IPS DF 19.7 (cell line): ENCODE measurements at regions not wholly inside any gene's neighbourhood (a gene's known extent, or its start where the extent isn't known, plus 50 kb on each side); places are given as distances from the start of the nearest gene placed in this dataset.

ENCODE experiments used
- DNase-seq: peaks from one replicate; pipeline ENCODE4 v3.0.0-alpha.2; 2013; ENCODE audit warnings: low read depth, low spot score

DNA sequence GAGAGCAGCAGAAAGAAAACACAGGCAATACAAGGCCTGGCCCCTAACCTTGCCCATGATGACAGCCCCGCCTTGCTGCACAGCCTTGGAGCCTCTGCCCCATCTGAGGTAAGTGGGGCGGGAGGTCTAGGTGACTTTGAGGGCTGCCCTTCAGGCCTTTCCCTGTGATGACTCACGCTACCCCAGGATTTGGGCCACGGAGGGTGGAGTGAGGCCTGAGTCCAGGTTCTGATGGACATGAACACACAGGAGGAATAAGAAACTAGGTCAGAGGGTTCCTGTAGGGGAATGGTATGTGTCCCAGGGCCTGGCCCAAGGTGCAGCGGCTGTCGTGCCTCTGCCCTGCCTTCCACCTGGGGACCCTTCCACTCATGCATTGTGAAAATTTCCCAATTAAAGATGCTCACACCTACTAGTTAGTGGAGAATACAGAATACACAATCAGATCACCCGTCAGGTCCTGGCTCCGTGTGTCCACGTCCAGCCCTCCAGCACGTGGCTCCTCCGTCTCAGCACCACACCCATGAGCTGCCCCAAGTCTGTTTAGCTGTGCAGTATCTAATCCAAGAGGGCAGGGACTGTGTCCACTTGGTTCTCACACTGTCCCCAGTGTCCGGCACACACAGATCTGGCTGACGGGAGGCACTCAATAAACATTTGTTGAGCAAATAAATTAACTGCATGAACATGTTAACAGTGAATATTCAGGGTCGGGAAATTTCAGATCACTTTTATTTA lies 111.0 kb downstream of the CHST1 start:
- DNase-seq = no peak

DNA sequence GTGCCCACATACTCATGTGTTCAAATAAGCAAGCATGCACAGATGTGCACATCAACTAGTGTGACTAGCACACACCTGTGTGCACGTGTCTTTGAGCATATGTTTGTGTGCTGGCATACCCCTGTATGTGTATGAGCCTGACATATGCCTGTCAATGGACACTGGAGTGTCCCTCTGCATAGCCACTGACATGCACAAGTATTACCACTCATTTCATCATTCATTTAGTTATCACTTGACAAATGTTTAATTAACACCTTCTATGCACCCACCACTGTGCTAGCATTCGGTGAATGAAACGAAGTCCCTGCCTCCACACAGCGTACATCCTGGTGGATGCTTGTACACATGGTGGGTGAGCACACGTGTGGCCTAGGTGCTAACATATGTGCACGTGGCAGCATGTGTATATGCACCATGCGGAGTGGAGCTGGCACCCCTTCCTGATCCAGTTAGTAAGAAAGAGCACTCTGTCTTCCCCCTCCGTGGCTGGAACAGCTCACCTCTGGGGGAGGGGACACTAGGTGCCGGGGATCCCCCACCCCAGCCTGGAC lies 112.0 kb downstream of the CHST1 start:
- DNase-seq = no peak

DNA sequence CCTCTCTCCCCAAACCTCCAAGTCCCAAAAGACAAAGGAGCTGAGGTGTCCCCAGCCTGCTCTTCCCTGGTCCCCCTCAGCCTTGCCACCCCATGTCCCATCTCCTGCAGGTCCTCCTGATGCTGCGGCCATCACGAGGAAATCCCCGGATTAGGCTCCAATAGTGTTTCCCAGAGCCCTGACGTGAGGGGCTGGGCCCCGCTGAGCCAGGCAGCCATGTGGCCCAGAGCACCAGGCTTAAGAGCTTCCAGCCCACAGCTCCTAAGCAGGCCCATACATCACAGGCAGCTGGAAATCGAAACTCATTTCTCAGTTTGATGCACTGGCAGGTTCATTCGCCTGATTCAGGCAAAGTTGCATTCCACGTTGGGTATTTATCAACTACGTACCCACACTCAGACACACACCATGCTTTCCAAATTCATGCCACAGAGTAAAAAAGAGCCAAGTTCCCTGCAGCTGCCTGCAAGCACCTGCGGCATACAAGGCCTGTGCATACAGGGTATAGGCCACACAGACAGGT lies 114.2 kb downstream of the CHST1 start:
- DNase-seq = no peak

DNA sequence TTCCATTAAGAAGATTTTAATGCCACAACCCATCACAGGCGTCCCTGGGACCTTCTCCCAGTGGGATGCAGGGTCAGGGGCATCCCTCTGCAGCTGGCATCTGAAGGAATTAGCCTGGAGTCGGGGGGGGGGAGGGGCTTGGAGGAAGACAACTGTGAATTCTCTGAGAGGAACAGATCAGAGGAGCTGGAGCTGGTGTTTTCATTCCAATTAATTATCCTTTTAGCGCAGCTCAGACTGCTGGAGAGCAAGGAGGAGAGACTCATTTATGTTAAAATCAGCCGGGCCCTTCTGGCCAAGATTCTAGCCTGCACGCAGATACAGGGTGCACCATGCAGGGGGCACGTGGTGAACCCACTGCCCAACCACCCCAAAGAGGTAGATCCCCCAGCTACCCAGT lies 116.2 kb downstream of the CHST1 start:
- no peak for DNase-seq

DNA sequence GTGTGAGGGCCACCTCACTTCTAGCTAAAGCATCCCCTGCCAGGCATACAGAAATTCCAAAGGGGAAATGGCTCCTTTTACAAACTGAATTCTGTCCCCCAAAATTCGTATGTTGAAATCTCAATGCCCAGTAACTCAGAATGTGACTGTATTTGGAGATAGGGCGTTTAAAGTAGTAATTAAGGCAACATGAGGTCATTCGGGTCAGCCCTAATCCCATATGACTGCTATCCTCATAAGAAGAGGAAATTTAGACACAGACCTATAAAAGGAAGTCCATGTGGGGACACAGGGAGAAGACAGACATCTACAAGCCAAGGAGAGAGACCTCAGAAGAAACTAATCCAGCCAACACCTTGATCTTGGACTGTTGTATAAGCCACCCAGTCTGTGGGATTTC lies 119.1 kb downstream of the CHST1 start:
- DNase-seq = no peak

DNA sequence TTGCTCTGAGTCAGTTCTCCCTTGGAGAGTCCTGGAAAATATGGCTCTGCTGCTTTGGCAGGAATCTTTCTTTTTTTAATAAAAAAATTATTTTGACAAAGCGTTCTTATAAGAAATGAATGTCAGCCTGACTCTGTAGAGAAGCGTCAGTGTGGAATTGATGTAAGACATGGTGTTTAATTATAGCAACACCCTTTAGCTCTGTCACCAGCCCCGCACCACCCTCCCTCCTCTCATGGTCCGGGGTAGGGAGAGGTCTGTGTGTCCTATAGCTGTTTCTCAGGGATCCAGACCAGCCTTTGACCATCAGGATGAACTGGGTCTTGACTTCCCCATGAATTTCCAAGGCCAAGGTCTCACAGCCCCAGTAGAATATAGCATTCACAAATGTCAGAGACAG lies 120.6 kb downstream of the CHST1 start:
- no peak for DNase-seq

DNA sequence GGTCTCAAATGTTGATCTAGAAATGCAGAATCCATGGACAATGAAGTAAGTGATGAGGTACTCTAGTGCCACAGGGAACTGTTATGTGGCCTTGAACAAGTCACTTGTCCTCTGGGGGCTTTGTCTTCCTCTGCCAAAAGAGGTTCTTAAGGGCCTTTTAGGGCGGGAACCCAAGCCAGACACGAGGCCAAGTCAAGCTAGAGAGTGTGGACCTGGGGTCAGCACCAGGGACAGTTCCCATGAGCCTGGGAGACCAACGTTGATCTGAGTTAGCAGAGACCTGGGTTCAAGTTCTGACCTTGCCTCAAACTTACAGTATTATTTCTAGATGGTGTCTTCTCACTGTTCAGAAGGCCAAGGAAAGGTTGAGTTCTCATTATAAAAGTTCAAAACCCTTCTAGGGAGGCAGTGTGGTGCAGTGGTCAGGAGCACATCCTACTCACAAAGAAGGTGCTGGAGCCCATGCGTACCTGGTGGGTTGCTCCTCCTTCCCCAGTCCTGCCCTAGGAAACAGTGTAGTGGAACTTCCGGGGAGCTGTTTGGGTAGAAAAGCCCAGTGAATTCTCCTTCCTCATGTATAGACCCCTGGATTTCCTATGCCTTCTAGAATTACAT lies 121.5 kb downstream of the CHST1 start:
- DNase-seq = no peak

DNA sequence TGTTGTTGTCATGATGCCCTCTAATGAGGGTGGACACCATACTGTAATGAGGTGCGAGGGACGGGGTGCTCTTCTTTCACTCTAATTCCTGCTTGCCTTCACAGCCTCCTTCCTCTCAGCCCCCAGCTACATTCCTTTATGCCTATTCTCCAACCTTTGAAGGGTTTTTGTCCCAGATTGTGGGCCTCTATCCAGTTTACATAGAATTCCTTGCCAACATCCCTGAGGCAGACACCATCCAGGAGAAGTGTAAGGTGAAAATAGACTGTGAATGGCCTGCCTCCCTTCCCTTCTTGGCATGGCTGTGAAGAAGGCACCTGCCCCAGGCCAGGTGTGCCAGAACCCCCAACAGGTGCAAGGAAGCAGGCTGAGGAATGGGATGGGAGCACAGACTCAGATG lies 122.3 kb downstream of the CHST1 start:
- no peak for DNase-seq

DNA sequence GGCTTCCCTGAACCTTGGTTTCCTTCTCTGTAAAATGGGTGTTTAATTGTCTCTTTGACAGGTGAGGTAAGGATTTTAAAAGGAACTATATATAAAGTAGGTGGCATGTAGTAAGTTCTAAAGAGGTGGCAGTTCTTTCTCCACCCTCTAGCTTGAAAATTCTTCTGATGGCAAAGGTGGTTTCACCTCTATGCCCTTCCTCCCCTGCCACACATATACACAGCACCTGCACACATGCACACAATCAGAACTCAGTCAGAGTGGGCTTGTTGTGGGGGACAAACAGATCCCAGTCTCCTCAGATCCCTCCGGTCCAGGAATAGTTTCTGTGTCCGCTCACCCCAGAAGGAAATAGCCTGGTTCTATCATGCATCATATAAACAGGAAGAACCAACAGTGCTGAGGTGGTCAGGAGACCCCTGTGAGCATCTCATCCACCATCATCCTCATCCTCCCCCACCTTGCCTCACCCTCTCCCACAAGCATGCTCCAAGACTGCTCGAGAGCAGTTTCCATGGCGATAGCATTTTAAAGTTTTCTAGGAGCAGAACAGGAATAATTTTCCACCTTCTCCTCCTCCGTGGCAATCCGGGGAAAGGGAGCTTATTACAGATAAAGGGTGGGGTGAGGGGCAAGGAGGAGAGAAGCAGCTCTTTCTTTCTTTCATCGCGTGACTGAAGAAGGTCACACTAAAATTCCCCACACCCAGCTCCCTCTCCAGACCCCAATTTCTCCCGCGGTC lies 123.6 kb downstream of the CHST1 start:
- DNase-seq = no peak

DNA sequence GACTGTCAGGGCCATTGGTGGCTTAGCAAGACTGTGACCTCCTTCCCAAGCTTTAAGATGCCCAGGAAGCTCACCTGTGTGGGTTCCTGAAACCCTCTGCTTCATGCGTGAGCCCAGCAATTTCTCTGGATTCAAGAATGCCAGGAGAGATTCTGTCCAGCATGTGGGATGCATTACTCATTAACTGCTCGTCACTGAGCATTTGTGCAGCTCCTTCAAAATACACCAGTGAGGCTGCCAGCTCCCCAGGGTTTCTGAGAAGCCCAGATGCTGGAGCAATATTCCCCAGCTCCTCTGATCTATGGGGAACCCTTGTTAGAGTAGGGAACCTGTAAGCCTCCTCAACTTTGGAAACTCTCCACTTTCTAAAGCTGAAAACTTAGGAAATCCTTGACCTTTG lies 126.5 kb downstream of the CHST1 start:
- DNase-seq = no peak

DNA sequence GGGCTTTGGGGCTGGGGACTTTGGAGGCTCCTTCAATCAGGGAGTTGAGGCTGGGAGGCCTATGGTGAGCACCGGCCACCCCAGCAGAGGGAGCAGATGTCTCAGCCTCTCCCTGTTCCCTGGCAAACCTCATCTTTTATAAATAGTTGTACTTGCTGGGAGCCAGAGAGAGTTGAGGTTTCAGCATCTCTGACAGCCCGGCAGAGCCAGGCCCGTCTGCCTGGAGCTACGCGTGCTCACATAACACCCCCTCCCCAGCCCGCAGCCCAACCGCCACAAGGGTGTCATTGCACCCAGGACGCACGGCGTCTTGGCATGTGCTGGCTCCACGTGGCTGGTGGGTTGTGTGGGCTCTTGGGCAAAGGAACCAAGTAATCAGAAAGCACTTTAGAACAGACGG lies 127.1 kb downstream of the CHST1 start:
- DNase-seq = no peak

DNA sequence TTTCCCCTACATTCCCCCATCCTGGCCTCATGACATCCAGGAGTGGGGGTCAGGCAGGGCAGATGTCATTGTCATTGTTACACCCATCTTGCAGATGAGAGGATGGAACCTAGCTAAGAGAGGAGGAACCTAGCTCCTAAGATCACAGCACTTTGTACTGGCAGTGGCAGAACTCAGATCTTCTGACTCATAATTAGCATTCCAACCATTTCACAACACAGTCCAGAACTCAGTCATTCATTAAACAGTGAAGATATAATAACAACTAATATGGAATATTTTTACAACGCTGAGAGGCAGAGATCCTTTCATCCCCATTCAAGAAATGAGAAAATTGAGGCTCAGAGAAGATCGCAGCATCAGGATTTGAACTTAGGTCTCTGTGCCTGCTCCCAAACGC lies 127.8 kb downstream of the CHST1 start:
- DNase-seq = no peak

DNA sequence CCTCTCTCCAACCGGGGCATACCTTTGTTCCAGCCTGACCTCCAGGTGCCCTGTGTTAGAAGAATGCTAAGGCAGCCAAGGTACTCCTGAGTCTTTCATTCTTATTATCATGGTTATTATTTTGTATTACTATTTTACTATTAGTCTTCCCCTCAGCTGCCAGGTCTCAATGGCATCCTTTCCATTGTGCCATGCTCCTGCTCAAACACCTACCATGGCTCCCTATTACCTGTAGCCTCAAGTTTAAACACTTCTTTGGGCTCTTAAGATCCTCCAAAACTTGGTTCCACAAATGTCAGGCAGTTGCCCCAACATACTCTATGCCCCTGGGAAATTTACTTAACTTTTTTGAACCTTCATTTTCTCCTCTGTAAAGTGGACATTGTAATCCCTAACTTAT lies 130.4 kb downstream of the CHST1 start:
- no peak for DNase-seq

DNA sequence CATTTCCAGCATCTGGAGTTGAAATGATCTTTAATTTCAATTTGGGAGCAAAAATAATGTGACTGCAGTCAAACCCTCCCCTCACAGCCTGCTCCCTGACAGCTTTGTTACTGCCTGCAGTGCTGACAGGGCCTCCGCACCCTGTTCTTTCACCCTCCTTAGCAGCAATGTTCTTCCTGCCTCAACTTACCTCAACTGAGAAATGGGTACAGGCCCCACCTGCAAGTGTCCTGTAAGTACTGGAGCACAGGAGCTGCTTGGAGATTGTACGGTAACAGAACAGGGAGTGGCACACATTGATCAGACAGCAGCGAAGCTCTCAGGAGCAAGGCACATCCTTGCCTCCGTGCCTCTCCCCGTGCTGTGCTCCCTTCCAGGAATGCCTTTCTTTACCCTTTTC lies 131.3 kb downstream of the CHST1 start:
- DNase-seq = no peak

DNA sequence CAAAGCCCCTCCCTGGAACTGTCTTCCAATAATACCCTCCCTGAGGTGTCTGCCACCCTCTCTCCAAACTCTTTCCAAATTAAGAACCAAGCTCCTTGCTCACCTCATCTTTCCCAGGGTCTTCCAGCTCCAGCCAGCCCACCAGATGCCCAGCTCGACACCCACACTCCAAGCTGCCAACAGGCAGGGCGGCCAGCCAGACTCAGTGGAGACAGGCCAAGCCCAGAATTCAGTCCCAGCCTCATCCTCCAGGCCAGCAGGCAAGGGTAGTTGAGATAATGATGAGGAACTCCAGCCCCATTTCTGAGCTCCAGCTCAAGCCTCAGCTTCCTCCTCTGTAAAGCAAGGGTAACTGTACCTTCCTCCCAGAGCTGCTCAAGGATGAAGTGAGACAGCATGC lies 132.9 kb downstream of the CHST1 start:
- DNase-seq = no peak

DNA sequence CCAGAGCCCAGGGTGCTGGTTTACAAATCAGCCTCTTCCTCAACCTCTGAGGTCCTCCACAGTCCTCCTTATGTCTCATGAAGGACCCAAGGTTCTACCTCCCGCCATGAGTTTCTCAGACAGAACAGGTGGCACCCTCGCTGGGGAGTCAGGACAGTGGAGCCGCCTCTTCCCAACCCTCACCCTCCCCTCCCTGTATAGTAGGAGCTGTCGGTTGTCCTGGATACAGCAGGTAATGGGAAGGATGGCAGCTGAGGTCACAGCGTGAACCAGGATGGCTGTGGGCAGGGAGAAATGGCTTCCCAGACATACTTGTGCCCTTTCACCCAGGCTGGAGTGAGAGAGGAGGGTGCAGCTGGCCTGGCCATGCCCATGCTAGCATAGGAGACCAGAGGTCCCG lies 134.6 kb downstream of the CHST1 start:
- no peak for DNase-seq

DNA sequence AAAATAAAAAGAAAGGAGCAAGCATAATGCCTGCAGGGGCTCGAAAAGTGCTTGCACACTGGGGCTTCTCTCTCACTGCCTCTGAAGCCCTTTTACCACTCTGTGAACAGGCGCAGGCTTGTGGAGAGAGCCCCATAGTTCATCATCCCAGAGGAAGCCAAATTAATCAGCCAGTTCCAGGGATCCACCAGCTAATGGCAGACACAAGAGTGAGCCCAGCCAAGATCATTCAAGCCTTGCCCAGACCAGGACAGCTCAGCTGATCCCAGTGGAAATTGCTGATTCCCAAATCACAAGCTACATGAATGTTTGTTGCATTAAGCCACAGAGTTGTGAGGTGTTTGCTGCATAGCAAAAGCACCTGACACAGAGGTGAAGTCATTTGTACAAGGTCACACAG lies 135.3 kb downstream of the CHST1 start:
- DNase-seq = no peak

DNA sequence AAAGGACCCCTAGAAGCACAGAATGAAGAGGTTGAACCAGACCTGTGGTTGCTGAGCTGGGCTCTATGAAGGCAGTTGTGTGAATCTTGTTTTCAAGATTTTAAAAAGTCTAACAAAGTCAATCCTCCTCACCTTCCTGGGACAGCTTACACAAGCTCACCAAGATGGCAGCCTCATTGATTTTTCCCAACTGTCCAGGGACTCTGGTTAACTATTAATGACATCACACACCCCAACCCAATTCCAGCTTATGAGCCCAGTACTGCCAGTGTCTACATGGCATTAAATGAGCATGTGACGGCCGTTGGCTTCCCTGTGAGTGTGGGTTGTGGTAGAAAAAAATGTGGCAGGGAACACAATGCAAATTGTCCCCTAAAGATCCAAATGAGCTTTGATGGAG lies 137.0 kb downstream of the CHST1 start:
- DNase-seq = no peak

DNA sequence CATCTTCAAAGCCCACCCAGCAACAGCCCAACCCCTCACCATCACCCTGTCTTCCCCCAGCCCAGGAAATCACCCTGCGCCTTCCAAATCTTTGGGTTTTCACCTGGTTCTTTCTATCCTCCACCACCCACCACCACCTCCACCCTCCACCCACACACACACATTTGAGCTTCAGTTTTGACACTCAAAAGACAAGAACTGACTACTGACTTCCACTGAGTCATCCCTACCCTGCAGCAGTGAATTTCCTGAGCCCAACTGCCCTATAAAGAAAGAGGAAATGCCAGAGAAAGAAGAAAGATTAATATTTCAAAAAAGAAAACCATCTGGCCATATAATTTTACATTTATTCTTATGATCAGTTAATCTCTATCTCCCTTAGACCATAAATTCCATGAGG lies 137.5 kb downstream of the CHST1 start:
- DNase-seq = no peak

DNA sequence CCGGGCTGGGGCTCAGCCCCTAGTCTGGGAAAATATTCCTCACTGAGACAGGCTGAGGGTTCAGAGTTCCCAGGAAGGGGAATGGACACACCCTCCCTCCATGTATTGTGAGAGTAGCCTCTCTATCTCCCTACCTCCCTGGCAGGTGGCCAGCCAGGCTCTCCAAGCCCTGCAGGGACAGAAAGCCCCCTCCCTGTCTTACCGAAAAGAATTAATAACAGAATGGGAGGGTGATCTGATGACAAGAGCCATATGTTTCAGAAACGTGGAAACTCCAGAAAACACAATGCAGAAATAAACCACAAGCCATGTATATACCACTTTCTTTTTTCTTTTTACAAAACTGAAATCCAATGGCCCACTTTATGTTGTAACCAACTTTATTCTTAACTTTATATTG lies 140.0 kb downstream of the CHST1 start:
- no peak for DNase-seq

DNA sequence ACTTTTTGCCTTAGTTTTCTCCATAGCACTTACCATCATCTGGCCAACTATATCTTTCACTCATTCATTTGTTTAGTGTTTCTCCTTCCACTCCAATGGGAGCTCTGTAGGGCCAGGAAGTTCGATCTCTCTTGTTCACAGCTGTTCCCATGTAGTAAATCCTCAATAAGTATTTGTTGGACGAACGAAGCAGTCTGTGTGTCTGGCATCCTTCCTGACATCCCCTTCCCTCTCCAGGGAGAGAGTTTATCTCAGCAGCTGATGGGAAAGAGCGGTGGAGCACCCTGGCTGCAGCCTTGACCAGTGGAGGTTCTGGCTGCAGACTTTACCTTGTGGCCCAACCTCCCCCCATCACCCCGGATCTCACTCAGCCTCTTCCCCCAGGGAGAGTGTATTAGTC lies 141.7 kb downstream of the CHST1 start:
- no peak for DNase-seq

DNA sequence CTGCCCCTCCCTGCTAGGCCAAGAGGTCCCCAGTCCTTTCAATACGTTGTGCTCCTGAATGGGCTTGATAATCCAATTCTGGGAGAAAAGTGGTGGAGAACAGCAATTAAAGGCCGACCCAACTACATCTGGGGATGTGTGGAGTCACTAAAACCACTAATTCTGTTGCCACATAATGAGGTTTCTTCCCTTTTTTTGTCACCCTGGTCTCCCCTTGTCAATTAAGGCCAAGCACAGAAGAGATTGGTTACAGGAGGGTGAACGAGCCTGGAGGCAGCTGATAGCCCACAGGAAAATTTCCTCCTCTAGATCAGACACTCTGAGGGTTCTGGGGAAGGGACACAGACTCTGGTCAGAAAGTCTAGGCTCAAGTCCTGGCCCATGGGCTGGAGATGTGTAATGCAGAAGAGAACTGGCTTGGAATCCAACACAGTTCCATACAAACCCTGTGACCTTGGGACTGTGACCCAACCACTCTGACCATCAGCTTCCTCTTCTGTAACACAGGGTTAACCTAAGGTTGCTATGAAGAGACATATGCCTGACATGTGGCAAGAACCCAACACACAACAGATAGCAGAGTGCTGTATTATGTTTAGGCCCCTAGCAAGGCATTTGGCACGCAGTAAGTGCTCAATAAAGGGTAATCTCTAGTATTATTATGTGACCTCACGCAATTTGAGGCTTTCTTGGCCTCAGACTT lies 146.4 kb downstream of the CHST1 start:
- no peak for DNase-seq
